NCI-H146 treated with DMSO at 0.1 percent for 48 hours (cell line): ENCODE measurements at regions not wholly inside any gene's neighbourhood (a gene's known extent, or its start where the extent isn't known, plus 50 kb on each side); places are given as distances from the start of the nearest gene placed in this dataset.

Source experiments
- DNase-seq: peaks from one replicate; lab custom pipeline; 2025; ENCODE audit not compliant: unreplicated experiment; lab: John Stamatoyannopoulos, UW

DNA sequence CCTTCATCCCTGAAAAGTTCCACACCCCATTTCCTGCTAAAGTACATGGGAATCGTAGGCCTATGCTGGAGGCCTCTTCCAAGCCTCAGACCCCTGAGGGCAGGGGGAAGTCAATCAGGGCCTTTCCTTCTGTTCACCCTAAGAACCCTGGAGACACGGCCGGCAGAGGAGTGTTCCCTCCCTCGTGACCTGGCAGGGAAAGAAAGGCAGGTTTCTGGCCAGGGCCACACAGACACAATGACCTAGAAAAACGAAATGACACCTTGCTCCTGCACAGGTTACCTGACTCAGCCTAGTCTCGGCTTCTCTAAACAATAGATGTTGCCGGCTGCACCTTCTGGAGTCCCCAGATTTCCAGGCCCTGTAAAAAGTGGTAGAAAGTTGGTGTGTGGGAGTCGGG lies 60.6 kb upstream of the CADM1 start:
- no peak for DNase-seq

DNA sequence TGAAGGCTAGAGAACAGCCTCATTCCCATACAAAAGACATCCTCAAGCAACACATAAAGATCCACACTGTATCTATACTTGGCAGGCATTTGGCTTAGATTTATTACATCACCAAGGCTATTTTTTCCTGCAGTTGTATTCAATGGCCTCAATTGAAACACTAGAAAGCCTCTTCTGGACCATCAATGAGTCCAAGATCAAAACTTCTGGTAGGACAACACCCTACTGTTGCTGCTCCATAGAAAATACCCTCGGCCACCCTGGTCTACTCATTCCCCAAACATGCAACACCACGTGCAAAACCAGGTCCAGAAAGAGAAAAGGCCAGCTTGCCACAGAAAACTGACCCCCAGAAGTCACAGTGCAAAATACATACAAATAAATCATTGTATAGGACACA lies 56.9 kb upstream of the CADM1 start:
- no peak for DNase-seq

- DNase-seq, result no peak
These were observed 54.4 kb upstream of the CADM1 start for GRCh38 chr11:115558635-115559034.

DNA sequence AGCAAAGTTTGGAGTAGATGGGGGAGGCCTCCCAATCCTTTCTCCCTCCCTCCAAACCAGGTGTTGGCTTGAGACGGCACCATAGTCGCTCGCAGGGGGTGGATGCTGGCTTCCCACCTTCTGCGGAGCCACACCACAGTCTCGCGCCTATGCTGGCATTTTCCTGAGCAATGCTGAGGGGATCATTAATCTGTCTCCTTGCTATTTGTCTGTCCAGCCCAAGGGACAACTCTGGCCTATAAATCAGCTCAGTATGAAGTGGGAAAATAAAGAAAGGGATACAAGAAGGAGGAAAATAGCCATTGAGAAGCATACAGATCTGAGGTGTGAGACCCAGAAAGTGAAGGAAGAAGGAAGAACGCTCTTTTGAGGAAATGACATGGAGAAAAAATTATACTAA lies 53.5 kb upstream of the CADM1 start:
- no peak for DNase-seq

- DNase-seq, result no peak
These were observed 52.8 kb upstream of the CADM1 start for GRCh38 chr11:115556984-115557383.

DNA sequence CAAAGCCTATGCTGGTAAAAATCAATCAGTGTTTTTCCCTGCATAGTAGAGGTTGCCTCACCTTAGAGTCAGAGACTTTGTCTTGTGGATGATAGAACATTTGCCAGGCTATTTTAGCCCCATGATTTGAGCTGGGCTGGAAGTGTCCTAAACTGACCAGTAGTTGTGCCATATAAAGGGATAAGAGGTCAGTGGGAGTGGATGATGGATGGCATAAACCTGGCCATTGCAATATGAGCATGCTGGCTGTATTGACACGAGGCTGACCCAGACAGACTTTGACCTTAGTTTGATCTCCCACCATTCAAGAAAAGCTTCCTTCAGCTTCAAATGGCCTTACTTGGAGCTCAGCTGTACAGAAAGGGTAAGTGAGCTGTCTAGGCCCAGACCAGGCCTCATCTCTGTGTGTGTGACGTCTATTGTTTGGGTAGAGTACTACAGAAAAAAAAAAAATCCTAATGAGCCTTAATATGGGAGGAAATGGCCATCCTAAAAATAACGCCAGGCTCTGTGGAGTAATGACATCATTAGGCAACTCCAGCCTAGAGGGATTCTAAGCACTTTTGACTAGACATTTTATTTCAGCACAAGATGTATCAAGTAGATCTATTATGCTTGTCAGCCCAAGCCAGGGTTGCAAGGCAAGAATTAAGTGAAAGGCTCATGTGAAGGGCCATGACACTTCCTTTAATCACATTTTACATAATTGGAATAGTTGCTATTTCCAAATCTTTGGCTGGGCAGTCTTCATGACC lies 51.3 kb upstream of the CADM1 start:
- no peak for DNase-seq
